K562 (cell line): ENCODE measurements at regions not wholly inside any gene's neighbourhood (a gene's known extent, or its start where the extent isn't known, plus 50 kb on each side); places are given as distances from the start of the nearest gene placed in this dataset.

Experiments used
- AFF1 ChIP-seq, 2 experiments: fragments of 450-650 bp; IDR thresholded peaks; 2 replicates each; pipeline ENCODE4 v1.6.1; 2018; ENCODE audit warnings: mild to moderate bottlenecking in 2 of 2, low read depth in 1 of 2; ENCODE audit not compliant: partially characterized antibody in 2 of 2
- ATF7 ChIP-seq: fragments of 450-650 bp; IDR thresholded peaks from 2 replicates; pipeline ENCODE4 v1.7.1; 2014; ENCODE audit warnings: mild to moderate bottlenecking, moderate library complexity
- CREB1 ChIP-seq, 2 experiments: sonication (generic) in 1 of 2; formaldehyde crosslinking in 1 of 2; IDR thresholded peaks; 2 replicates each; pipeline versions ENCODE4 v1.6.1 to v1.8.0; 2012 to 2022; ENCODE audit warnings: inconsistent platforms in 1 of 2, mild to moderate bottlenecking in 1 of 2, missing genetic modification reagents in 1 of 2, moderate library complexity in 1 of 2
- E2F5 ChIP-seq: sonication (generic); formaldehyde crosslinking; IDR thresholded peaks from 2 replicates; pipeline ENCODE4 v1.8.0; 2022; ENCODE audit warnings: mild to moderate bottlenecking, missing genetic modification reagents
- MED1 ChIP-seq: sonication (generic); formaldehyde crosslinking; IDR thresholded peaks from 2 replicates; pipeline ENCODE4 v1.8.1; 2023; ENCODE audit warnings: missing genetic modification reagents, borderline replicate concordance
- SAFB2 ChIP-seq: fragments of 200-400 bp; formaldehyde crosslinking; IDR thresholded peaks from 2 replicates; pipeline ENCODE4 v1.6.1; 2018; ENCODE audit warnings: borderline replicate concordance, low read length, low read depth, moderate library complexity; ENCODE audit not compliant: severe bottlenecking
- SMAD2 ChIP-seq: fragments of 150-350 bp; IDR thresholded peaks from 2 replicates; pipeline ENCODE4 v1.6.1; 2014; ENCODE audit warnings: low read depth, mild to moderate bottlenecking, low read length
- TEAD1 ChIP-seq, 2 experiments: fragments of 450-650 bp in 1 of 2; sonication (generic) in 1 of 2; formaldehyde crosslinking; IDR thresholded peaks; 2 replicates each; pipeline versions ENCODE4 v1.4.0 to v1.8.0; 2020 to 2022; ENCODE audit warnings: mild to moderate bottlenecking in 2 of 2, missing genetic modification reagents in 1 of 2
- TFAM ChIP-seq: fragments of 250-450 bp; sonication (Bioruptor Pico); conservative IDR thresholded peaks from 2 replicates; pipeline ENCODE4 v1.5.0; 2021; ENCODE audit warnings: mild to moderate bottlenecking, moderate library complexity
- ZNF717 ChIP-seq: fragments of 250-450 bp; sonication (Bioruptor Pico); IDR thresholded peaks from 2 replicates; pipeline ENCODE4 v1.5.0; 2021
- TF ChIP-seq, protein P1 (sequence below), 2 experiments: fragments of 450-650 bp; formaldehyde crosslinking in 1 of 2; IDR thresholded peaks; 2 replicates each; pipeline versions ENCODE4 v1.4.0 to v1.6.1; 2014 to 2020; ENCODE audit warnings: mild to moderate bottlenecking in 2 of 2, borderline replicate concordance in 1 of 2, low read depth in 1 of 2
- TF ChIP-seq, protein P2 (sequence below): sonication (generic); formaldehyde crosslinking; IDR thresholded peaks from 2 replicates; pipeline ENCODE4 v1.9.0; 2022; ENCODE audit warnings: mild to moderate bottlenecking, missing genetic modification reagents

GRCh38 chr1:168467452-168467851, 76.3 kb downstream of the XCL2 start (continued):
- TF ChIP-seq AFF1 (IDR thresholded peaks at IDR 0.05; ENCODE audit: low read depth in 1 of 2, partially characterized antibody in 2 of 2): no peak
- TF ChIP-seq ATF7: no peak
- TF ChIP-seq, protein P1, sequence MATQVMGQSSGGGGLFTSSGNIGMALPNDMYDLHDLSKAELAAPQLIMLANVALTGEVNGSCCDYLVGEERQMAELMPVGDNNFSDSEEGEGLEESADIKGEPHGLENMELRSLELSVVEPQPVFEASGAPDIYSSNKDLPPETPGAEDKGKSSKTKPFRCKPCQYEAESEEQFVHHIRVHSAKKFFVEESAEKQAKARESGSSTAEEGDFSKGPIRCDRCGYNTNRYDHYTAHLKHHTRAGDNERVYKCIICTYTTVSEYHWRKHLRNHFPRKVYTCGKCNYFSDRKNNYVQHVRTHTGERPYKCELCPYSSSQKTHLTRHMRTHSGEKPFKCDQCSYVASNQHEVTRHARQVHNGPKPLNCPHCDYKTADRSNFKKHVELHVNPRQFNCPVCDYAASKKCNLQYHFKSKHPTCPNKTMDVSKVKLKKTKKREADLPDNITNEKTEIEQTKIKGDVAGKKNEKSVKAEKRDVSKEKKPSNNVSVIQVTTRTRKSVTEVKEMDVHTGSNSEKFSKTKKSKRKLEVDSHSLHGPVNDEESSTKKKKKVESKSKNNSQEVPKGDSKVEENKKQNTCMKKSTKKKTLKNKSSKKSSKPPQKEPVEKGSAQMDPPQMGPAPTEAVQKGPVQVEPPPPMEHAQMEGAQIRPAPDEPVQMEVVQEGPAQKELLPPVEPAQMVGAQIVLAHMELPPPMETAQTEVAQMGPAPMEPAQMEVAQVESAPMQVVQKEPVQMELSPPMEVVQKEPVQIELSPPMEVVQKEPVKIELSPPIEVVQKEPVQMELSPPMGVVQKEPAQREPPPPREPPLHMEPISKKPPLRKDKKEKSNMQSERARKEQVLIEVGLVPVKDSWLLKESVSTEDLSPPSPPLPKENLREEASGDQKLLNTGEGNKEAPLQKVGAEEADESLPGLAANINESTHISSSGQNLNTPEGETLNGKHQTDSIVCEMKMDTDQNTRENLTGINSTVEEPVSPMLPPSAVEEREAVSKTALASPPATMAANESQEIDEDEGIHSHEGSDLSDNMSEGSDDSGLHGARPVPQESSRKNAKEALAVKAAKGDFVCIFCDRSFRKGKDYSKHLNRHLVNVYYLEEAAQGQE (IDR thresholded peaks at IDR 0.05; ENCODE audit: borderline replicate concordance): no peak
- TF ChIP-seq, protein P1 (CRISPR knock-in tag; IDR thresholded peaks at IDR 0.05; ENCODE audit: low read depth): no peak
- TF ChIP-seq SAFB2: no peak
- no peak for TF ChIP-seq E2F5 (CRISPR knock-in tag)
- TF ChIP-seq, protein P2, sequence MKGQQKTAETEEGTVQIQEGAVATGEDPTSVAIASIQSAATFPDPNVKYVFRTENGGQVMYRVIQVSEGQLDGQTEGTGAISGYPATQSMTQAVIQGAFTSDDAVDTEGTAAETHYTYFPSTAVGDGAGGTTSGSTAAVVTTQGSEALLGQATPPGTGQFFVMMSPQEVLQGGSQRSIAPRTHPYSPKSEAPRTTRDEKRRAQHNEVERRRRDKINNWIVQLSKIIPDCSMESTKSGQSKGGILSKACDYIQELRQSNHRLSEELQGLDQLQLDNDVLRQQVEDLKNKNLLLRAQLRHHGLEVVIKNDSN (CRISPR knock-in tag): no peak
- no peak for TF ChIP-seq ZNF717 (CRISPR knock-in tag)
- TF ChIP-seq SMAD2: no peak
- TF ChIP-seq TFAM: no peak
- TF ChIP-seq TEAD1 (CRISPR knock-in tag; IDR thresholded peaks at IDR 0.05): no peak
- no peak for TF ChIP-seq MED1
- no peak for TF ChIP-seq CREB1 (IDR thresholded peaks at IDR 0.05)
- no peak for TF ChIP-seq CREB1 (CRISPR knock-in tag; IDR thresholded peaks at IDR 0.05)
- TF ChIP-seq, all 486 proteins: peak for 0
